ENCODE measurements at regions not wholly inside any gene's neighbourhood (a gene's known extent, or its start where the extent isn't known, plus 50 kb on each side); places are given as distances from the start of the nearest gene placed in this dataset.

DNA sequence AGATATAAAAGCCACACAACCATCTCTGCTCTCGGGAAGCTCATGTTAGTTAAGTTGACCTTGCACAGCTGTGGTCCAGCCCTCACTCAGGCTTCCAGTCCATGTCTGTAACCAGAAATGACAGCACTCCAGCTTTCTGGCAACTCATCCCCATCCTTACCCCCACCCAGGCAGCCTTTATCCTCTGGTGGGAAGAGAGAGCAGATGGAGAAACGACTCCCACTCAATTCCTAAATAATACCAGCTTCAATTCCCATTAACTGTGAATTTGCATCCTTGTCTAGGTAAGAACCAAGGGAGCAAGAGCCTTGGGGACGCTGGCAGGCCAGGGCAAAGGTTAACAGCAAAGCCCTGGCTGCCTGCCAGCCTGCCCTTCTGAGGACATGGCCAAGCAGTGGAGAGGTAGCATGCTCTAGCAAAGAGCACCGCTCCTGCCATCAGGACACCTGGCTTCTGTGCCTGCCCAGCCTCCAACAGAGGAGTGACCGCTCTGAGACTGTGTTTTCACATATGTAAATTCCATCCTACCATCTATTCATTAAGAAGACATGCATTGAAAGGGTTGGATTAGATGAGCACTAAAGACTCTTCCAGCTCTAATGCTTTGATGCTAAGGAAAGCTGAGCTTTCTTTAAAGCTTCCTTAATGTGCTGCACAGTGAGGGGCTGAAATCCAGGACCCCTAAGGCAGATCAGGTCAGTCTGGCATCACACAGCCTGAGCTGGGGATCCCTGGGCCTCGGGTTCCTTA is 236.1 kb downstream of the GRIN2B start:
- DNase-seq, result peak; percentile 34

GRCh38 chr12:13744561-13744960 is 236.8 kb downstream of the GRIN2B start:
- peak; percentile 47 for DNase-seq

- DNase-seq, result no peak
Measured at GRCh38 chr12:13740149-13740545, 241.3 kb downstream of the GRIN2B start.

GRCh38 chr12:13735734-13736133 is 245.7 kb downstream of the GRIN2B start:
- no peak for DNase-seq

DNA sequence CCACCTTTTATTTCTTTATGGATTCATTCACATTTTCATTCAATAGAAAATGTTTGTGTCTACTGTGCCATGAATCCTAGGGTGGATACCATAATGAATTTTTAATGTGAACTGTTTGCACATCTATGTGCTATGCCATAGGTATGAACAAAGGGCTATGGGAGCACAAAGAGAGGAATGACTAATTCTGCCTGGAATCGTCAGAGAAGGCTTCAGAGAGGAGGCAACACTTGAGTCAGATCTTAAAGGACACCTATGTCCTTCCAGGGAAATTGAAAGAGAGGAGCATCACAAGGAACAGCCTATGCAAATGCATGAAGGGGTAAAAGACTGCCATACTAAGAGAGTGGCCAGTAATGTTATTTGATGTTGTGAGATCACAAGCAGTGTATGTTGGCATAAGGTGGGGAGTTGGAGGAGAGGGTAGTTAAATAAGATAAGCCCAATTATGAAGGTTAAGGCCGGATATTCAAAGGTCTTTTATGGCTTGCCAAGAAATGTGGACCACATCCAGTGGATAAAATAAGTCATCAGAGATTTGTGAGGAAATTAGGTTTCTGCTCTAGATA is 246.7 kb downstream of the GRIN2B start:
- peak; percentile 11 for DNase-seq

- no peak for DNase-seq
Measured at GRCh38 chr12:13727707-13728195, 253.7 kb downstream of the GRIN2B start.

- DNase-seq, result peak; percentile 16
Measured at GRCh38 chr12:13725049-13725448, 256.4 kb downstream of the GRIN2B start.

GRCh38 chr12:13724136-13724535 is 257.3 kb downstream of the GRIN2B start:
- no peak for DNase-seq

GRCh38 chr12:13719986-13720385 is 261.4 kb downstream of the GRIN2B start:
- peak; percentile 96 for DNase-seq

GRCh38 chr12:13718271-13718670 is 263.1 kb downstream of the GRIN2B start:
- no peak for DNase-seq

GRCh38 chr12:13716119-13716518 is 265.3 kb downstream of the GRIN2B start:
- no peak for DNase-seq

GRCh38 chr12:13713556-13714410 is 267.6 kb downstream of the GRIN2B start:
- peak; percentile 40 for DNase-seq

DNA sequence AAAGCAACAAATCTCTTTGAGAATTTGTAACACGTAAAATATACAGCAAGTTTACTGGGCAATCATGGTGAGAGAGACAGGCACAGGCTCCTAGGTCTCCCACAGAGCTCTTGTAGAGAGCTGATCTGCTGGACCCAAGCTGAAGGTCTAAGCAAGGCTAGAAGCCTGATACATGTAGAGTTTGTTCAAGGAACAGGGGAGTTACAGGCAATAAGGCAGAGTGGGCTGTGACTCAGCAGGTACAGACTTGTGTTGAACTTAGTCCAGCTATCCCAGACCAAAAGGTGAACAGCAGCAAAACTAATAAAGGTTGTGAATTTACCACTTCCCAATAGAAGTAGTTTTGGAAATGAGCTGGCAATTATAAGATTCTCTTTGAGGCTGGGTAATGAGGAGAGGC is 273.6 kb downstream of the GRIN2B start:
- DNase-seq, result no peak

GRCh38 chr12:13702381-13702780 is 279.0 kb downstream of the GRIN2B start:
- DNase-seq, result peak; percentile 25

DNA sequence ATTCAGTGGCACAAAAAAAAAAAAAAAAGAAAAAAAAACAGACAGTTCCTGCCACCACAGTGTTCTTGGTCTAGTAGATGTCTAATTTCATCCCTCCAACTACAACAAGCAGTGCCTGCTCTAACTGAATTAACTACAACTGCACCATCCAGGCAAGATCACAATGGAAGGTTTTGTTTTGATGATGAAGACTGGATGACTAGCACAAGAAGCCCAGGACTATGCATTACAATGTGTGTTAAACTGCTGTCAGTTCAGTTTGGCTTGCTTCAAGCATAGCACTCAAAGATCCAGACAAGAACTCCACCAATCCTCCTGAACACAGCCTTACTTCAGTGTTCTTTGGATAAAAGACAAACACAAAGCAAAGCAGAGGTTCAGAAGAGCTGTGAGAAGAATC is 279.9 kb downstream of the GRIN2B start:
- no peak for DNase-seq

- no peak for DNase-seq
Measured at GRCh38 chr12:13697973-13698372, 283.4 kb downstream of the GRIN2B start.

DNA sequence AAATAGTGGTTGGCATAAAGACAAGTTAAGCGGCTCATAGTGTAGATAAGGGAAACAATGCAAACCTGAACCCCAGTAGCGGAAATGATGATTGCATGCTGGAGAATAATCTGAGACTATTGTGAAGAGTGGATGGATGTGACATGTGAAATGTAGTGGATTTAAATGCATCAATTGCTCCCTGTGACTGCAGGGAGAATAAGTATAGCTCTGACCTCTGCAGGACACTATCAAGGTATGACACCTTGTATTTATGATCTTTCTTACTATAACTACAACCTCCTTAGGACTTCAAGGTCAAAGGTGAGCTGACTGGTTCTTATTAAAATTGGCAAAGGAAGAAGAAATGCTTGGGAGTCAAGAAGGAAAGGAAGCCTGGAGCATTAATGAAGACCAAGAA is 285.6 kb downstream of the GRIN2B start:
- DNase-seq, result no peak

DNA sequence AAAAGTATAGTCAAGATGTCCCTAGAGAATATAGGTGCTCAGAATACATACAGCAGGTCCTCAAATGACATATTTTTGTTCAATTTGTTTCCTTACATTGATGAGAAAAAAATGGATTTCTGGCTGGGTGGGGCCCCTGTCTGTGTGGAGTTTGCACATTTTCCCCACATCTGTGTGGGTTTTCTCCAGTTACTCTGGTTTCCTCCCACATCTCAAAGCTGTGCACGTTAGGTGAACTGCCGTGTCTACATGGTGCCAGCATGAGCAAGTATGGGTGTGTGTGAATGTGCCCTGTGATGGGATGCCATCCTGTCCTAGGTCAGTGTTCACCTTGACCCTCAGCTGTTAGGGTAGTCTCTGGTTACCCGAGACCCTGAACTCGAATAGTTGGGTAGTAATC is 289.1 kb downstream of the GRIN2B start:
- DNase-seq, result no peak

DNA sequence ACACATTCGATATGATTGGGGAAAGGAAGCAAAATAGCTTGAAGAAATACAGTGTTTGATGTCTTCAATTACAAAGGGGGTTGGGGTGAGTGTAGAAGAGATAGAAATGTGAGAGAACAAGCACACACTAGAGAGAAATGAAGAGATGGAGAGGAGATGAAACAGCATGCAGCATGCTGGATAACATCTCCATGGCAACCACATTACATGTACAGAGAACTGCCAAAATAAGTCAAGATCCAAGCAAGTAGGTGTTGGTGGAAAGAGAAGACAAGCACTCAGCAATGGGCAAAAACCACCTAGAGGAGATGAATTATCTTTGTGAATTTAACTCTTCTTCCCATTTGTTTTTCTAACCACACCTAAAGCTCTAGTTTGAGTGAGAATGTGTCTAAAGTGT is 289.8 kb downstream of the GRIN2B start:
- no peak for DNase-seq

- no peak for DNase-seq
Measured at GRCh38 chr12:13687633-13688032, 293.8 kb downstream of the GRIN2B start.

DNA sequence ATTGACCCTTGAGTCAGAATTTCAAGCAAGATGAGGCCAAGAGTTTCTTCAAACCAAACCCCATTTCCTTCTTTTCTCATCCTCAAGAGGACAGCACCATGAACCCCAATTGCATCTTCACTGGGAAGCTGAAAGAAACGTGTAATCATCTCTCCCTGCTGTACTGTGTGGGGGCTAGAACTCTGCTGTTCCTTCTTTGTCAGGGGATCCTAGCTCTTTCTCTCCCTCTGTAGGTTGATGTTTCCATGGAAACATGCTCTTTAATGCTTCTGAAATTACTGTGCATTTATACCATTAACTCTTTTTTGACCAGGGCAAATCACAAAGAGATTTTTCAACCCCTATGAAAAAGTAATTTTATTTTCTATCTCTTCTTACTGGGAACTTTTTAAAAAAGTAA is 295.1 kb downstream of the GRIN2B start:
- DNase-seq, result no peak

DNA sequence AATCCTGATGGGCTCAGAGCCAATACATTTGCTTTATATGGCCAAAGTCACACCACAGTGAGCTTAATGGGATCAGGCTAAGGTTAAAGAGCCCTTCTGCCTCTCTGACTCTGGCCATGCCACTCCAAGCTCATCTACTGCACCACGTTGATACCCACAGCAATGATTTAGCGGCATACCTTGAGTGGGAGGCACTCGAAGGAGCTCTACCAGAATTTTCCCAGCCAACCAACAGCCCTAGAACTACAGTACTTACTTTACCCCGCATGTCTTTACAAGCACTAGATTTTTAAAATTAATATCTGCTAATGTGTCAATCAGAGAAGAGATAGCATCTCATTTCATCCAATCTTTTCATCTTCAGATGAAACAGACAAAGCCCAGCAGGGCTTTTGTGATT is 300.5 kb downstream of the GRIN2B start:
- peak; percentile 78 for DNase-seq

DNA sequence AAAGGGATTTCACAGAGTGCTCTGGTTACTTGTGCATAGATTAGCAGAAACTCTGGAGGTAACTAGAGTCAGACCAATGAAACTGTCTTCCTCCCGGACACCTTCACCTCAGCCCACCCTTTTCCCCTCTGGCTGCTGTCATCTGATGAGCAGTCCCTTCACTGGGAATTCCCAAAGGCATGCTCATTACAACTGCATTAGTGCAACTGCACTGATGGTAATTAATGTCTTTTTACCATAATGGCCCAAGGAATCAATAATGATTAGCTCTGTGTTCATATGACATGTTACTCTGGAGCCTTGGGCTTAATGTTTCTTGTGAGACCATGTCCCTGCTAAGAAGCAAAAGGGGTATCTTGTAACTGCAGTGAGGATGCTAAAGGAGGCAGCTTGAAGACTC is 304.5 kb downstream of the GRIN2B start:
- peak; percentile 44 for DNase-seq
